ENCODE measurements at regions not wholly inside any gene's neighbourhood (a gene's known extent, or its start where the extent isn't known, plus 50 kb on each side); places are given as distances from the start of the nearest gene placed in this dataset.

DNA sequence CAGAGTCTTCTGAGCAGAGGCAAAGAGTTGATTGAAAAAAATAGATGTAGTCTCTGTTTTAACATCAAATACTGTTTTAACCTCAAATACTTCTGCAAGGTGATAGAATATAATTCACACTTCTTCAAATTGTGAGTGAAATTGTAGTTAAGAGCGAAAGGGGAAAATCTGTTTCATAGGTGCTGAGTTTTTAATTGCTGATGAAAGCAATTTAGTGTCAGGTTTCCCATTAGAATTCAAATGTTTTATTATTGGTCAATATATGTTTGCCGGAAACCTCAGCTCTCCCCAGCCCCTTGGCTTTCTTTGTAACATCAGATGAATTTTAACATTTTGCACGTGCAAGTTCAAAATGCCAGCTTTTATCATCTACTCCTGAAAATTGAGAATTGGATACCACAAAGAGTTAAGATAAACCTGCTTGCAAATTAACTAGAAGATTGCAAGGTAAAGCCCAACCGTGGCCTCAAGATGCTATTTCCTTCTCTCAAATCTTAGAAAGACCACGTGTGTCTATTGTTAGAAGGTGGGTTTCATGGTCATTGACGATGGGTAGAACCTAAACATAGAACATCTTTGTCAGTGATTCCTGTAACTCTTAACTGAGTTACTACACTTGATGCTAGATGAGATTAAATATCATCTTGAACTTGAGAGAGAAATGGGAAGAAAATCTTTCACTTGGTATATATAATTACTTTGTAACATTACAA is 1824.2 kb upstream of the TENM3 start:
- TF ChIP-seq, protein P1, sequence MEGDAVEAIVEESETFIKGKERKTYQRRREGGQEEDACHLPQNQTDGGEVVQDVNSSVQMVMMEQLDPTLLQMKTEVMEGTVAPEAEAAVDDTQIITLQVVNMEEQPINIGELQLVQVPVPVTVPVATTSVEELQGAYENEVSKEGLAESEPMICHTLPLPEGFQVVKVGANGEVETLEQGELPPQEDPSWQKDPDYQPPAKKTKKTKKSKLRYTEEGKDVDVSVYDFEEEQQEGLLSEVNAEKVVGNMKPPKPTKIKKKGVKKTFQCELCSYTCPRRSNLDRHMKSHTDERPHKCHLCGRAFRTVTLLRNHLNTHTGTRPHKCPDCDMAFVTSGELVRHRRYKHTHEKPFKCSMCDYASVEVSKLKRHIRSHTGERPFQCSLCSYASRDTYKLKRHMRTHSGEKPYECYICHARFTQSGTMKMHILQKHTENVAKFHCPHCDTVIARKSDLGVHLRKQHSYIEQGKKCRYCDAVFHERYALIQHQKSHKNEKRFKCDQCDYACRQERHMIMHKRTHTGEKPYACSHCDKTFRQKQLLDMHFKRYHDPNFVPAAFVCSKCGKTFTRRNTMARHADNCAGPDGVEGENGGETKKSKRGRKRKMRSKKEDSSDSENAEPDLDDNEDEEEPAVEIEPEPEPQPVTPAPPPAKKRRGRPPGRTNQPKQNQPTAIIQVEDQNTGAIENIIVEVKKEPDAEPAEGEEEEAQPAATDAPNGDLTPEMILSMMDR (IDR thresholded peaks at IDR 0.05): no peak
- no peak for TF ChIP-seq POLR2A (IDR thresholded peaks at IDR 0.05; ENCODE audit: low read depth)
- no peak for TF ChIP-seq POLR2AphosphoS5 (IDR thresholded peaks at IDR 0.05)
- TF ChIP-seq EP300 (IDR thresholded peaks at IDR 0.05): no peak

Measured in esophagus muscularis mucosa (tissue), 4 donors.